GM21737 (cell line): ENCODE measurements at regions not wholly inside any gene's neighbourhood (a gene's known extent, or its start where the extent isn't known, plus 50 kb on each side); places are given as distances from the start of the nearest gene placed in this dataset.
"Not testable (repeated sequence)": the region's sequence is repeated elsewhere in the genome, so short reads cannot be mapped to it uniquely, and the experiment has no call there.

Source experiments
- ATAC-seq: cut with Tn5 transposase; IDR thresholded peaks from one replicate; pipeline ENCODE4 v1.9.1; 2021; ENCODE audit warnings: mild to moderate bottlenecking, moderate library complexity; ENCODE audit not compliant: unreplicated experiment

- ATAC-seq, result no peak
Measured at GRCh38 chr12:46578190-46578982, 205.8 kb upstream of the SLC38A2 start.

GRCh38 chr12:46577063-46577776 lies 204.6 kb upstream of the SLC38A2 start:
- no peak for ATAC-seq

GRCh38 chr12:46574847-46575246 lies 202.3 kb upstream of the SLC38A2 start:
- no peak for ATAC-seq

- no peak for ATAC-seq
Measured at GRCh38 chr12:46573347-46573658, 200.7 kb upstream of the SLC38A2 start.

GRCh38 chr12:46572644-46573346 lies 200.2 kb upstream of the SLC38A2 start:
- no peak for ATAC-seq

- ATAC-seq, result no peak
Measured at GRCh38 chr12:46571608-46572007, 199.0 kb upstream of the SLC38A2 start.

GRCh38 chr12:46569826-46570439 lies 197.4 kb upstream of the SLC38A2 start:
- ATAC-seq, result no peak

GRCh38 chr12:46567667-46568066 lies 195.1 kb upstream of the SLC38A2 start:
- ATAC-seq, result no peak

- no peak for ATAC-seq
Measured at GRCh38 chr12:46562625-46563225, 190.2 kb upstream of the SLC38A2 start.

GRCh38 chr12:46561769-46562624 lies 189.4 kb upstream of the SLC38A2 start:
- not testable (repeated sequence) for ATAC-seq

GRCh38 chr12:46560874-46561273 lies 188.3 kb upstream of the SLC38A2 start:
- no peak for ATAC-seq

GRCh38 chr12:46560089-46560488 lies 187.5 kb upstream of the SLC38A2 start:
- no peak for ATAC-seq

GRCh38 chr12:46559311-46559710 lies 186.7 kb upstream of the SLC38A2 start:
- no peak for ATAC-seq

GRCh38 chr12:46558677-46559076 lies 186.1 kb upstream of the SLC38A2 start:
- no peak for ATAC-seq

GRCh38 chr12:46557539-46558373 lies 185.2 kb upstream of the SLC38A2 start:
- ATAC-seq, result no peak

GRCh38 chr12:46556819-46557524 lies 184.4 kb upstream of the SLC38A2 start:
- no peak for ATAC-seq

GRCh38 chr12:46556105-46556559 lies 183.6 kb upstream of the SLC38A2 start:
- no peak for ATAC-seq

- no peak for ATAC-seq
Measured at GRCh38 chr12:46555406-46555852, 182.9 kb upstream of the SLC38A2 start.
